ENCODE measurements at regions not wholly inside any gene's neighbourhood (a gene's known extent, or its start where the extent isn't known, plus 50 kb on each side); places are given as distances from the start of the nearest gene placed in this dataset.

DNA sequence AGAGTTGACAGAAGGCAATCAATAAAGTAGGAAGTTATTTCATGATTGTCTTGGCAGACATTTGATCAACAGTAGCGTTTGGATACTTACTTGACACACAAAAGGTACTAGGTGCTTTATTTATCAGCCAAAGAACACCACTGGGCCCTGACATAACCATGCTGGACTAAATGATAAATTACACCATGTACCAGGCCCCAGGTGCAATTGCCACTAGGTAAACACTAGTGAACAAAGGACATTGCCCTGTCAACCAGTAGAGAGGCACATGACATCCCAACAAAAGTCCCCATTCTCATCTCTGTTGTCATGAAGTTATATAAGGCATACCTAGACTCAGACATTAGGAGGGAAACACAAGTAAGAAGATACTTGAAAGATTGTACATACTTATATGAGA is 747.2 kb downstream of the SATB2 start:
- no peak overlapping the region for H3K27ac ChIP-seq
- TF ChIP-seq, protein P1, sequence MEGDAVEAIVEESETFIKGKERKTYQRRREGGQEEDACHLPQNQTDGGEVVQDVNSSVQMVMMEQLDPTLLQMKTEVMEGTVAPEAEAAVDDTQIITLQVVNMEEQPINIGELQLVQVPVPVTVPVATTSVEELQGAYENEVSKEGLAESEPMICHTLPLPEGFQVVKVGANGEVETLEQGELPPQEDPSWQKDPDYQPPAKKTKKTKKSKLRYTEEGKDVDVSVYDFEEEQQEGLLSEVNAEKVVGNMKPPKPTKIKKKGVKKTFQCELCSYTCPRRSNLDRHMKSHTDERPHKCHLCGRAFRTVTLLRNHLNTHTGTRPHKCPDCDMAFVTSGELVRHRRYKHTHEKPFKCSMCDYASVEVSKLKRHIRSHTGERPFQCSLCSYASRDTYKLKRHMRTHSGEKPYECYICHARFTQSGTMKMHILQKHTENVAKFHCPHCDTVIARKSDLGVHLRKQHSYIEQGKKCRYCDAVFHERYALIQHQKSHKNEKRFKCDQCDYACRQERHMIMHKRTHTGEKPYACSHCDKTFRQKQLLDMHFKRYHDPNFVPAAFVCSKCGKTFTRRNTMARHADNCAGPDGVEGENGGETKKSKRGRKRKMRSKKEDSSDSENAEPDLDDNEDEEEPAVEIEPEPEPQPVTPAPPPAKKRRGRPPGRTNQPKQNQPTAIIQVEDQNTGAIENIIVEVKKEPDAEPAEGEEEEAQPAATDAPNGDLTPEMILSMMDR (conservative IDR thresholded peaks at IDR 0.05), result no peak

DNA sequence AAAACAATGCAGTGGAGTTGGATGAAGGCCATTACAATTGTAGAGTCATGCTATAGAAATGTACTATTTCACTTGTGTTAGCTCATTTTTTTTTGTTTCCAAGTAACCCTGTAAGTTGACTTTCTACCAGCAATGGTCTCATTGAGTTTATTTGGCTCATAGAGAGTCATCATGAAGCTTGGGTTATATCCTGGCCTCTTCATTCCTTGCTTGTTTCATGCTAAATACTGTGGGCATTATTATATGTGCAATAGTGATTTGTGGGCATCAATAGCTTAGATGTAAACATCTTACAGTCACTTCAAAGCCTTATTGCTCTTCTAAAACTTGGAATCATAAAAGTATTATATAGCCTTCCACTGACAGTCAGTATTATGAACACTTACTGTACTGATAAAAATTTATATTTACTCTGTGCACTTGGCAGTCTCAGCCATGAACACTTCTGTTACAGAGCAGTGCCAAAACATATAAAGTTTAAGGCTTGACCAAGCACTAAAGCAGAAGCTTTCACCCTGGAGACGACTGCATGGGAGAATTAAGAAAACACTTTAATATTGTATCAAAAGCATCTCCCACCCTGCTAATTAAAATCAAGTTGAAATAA is 751.2 kb downstream of the SATB2 start:
- TF ChIP-seq, protein P1 (conservative IDR thresholded peaks at IDR 0.05), result no peak
- H3K27ac ChIP-seq, result no peak overlapping the region

DNA sequence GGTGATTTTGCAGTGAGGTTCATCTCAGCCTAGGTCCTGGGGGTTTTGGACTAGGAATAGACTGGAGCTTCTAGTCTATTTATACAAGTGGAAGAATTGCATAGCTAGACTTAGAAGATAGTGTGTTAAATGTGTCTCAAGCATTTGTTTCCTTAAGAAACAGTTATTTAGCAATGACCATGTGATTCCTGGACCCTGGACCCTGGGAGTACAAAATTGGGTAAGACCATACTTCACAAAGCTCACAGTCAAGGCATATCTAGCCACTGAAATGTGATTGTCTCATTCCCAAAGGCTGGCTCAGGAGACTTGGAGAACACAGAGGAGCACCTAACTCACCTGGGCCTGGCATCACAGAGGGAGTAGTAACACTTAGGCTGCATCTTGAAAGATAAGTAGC is 754.5 kb downstream of the SATB2 start:
- H3K27ac ChIP-seq, result no peak overlapping the region
- TF ChIP-seq, protein P1 (conservative IDR thresholded peaks at IDR 0.05), result no peak

DNA sequence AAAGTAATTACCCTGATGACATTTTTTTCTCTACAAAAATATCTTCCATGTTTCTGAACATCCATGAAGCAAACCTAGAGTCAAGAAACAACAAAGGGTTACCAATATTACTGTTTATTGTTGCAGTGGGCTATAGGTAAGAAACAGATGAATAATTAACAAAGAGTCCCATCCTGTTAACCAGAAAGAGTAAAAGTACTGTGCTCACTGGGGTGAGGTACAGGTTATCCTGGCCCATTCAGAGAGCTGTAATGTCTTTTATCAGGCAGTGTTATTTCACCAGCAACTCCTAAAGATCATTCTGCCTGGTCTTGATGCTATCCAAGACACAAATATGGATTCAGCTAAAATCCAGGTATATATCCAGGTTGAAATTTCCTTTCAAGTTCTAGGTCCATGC is 754.9 kb downstream of the SATB2 start:
- H3K27ac ChIP-seq, result no peak overlapping the region
- TF ChIP-seq, protein P1 (conservative IDR thresholded peaks at IDR 0.05), result no peak

DNA sequence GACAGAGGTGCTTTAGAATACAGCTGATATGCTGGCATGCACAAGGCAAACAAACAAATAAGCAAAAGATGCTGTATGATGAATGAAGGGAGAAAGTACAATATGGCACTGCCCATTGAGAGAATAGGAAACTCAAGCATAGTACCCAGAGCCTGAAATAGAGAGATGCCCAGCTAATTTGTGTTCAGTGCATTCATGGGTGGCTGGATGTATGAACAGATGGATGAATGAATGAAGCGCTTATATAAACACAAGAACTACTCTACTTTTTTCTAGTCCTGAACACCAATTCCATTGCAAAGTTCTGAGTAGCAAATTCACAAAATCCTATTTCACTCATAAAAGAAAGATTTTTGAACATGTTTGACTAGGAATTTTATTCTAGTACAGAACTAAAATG is 756.3 kb downstream of the SATB2 start:
- TF ChIP-seq, protein P1 (conservative IDR thresholded peaks at IDR 0.05), result no peak
- no peak overlapping the region for H3K27ac ChIP-seq

DNA sequence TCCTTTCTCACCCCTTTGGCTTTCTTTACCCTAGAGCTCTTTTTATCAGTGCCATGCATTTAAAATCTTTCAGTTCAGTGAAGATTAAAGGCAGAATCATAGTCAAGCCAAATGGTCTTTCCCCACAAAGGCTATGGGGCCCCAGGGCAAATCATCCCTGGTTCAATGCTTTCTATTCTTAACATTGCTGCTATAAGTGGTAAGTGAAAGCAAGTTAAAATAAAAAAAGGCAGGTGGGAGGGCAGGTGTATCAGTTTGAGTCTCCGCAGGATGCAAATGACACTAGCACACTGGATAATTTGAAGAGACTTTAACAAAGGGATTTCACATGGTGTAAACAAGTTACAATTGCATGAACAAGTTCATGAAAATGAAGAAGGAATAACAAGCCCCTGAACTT is 757.4 kb downstream of the SATB2 start:
- TF ChIP-seq, protein P1 (conservative IDR thresholded peaks at IDR 0.05), result no peak
- H3K27ac ChIP-seq, result no peak overlapping the region

DNA sequence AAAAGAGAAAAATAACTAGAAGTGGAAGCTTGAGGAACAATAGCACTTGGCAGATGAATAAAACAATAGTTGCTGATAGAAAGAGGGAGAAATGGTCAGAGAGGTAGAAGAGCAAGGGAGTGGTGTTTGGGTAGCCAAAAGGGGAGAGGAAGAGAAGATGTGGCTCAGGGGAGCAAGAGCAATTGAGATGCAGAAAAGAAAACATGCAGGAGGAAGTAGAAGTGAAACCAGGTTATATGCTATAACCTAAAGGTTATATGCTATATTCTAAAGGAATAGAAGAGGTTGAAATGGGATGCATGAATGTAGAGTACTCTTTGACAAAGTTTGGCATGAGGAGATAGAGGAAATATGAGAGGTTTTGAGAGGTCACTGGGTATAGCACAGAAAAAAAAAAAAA is 759.5 kb downstream of the SATB2 start:
- TF ChIP-seq, protein P1 (conservative IDR thresholded peaks at IDR 0.05), result no peak
- no peak overlapping the region for H3K27ac ChIP-seq
